ENCODE measurements at regions not wholly inside any gene's neighbourhood (a gene's known extent, or its start where the extent isn't known, plus 50 kb on each side); places are given as distances from the start of the nearest gene placed in this dataset.

- ChIA-PET CTCF (no interaction called here), POLR2A (no interaction called here)
- no peak for FAIRE-seq
- H3K4me1 ChIP-seq: no peaks in the 10 kb centered on the region
- no peaks in the 10 kb centered on the region for H3K9me3 ChIP-seq
- H3K27ac ChIP-seq: no peak overlapping the region
- no peak for ATAC-seq
- no peak overlapping the region for H3K4me3 ChIP-seq
- no peak for DNase-seq (ENCODE audit: low read depth in 1 of 2, low spot score in 1 of 2)
- H3K4me2 ChIP-seq: no peak overlapping the region
- no peak for TF ChIP-seq JUN (IDR thresholded peaks at IDR 0.05)
- TF ChIP-seq RAD21 (conservative IDR thresholded peaks at IDR 0.05 in 1 of 2, IDR thresholded peaks at IDR 0.05 in 1 of 2): no peak
- no peak for TF ChIP-seq BCL3 (IDR thresholded peaks at IDR 0.05)
- TF ChIP-seq REST (IDR thresholded peaks at IDR 0.05): no peak
- no peak for TF ChIP-seq HES2 (IDR thresholded peaks at IDR 0.05)
- WGBS (ENCODE audit: missing lambda C conversion rate): 22% methylated on average over 1 of the region's 1 CpG
These were observed 840.2 kb upstream of the CNTN5 start for GRCh38 chr11:98180511-98180910.

GRCh38 chr11:98180921-98181320 lies 839.8 kb upstream of the CNTN5 start:
- CTCF ChIA-PET: no interaction called here
- no peak overlapping the region for H3K4me3 ChIP-seq
- H3K27ac ChIP-seq: no peak overlapping the region
- no peak overlapping the region for H3K4me2 ChIP-seq
- TF ChIP-seq KDM5A (IDR thresholded peaks at IDR 0.05) (no peak), HOXA7 (CRISPR knock-in tag; IDR thresholded peaks at IDR 0.05) (no peak), CHD2 (IDR thresholded peaks at IDR 0.05; ENCODE audit: low read length, partially characterized antibody) (no peak), PHF8 (IDR thresholded peaks at IDR 0.05; ENCODE audit: borderline replicate concordance, low read depth) (no peak), ELK1 (IDR thresholded peaks at IDR 0.05; ENCODE audit: low read depth, low read length) (no peak), KDM1A (IDR thresholded peaks at IDR 0.05; ENCODE audit: low read depth) (no peak)
- POLR2A ChIA-PET: no interaction called here
- FAIRE-seq: no peak
- H3K4me1 ChIP-seq: no peaks in the 10 kb centered on the region
- DNase-seq (ENCODE audit: low read depth in 1 of 2, low spot score in 1 of 2): no peak
- H3K9me3 ChIP-seq: no peaks in the 10 kb centered on the region
- WGBS (ENCODE audit: missing lambda C conversion rate): 4% methylated on average over 2 of the region's 2 CpGs
- ATAC-seq: no peak

GRCh38 chr11:98183034-98183433 lies 837.7 kb upstream of the CNTN5 start:
- TF ChIP-seq CHD2 (IDR thresholded peaks at IDR 0.05; ENCODE audit: low read length, partially characterized antibody): no peak
- TF ChIP-seq KDM5A (IDR thresholded peaks at IDR 0.05): no peak
- TF ChIP-seq ELK1 (IDR thresholded peaks at IDR 0.05; ENCODE audit: low read depth, low read length): no peak
- no peak for TF ChIP-seq RNF2 (IDR thresholded peaks at IDR 0.05; ENCODE audit: borderline replicate concordance, low read depth)
- no peak for TF ChIP-seq HEYL (CRISPR knock-in tag; IDR thresholded peaks at IDR 0.05)
- no peak for TF ChIP-seq USF2 (IDR thresholded peaks at IDR 0.05)
- TF ChIP-seq POLR2AphosphoS2 (conservative IDR thresholded peaks at IDR 0.05; ENCODE audit: low read length): no peak
- no peak for TF ChIP-seq HOXB5 (CRISPR knock-in tag; IDR thresholded peaks at IDR 0.05)
- no peak for TF ChIP-seq JUN (IDR thresholded peaks at IDR 0.05)
- no peak for TF ChIP-seq ZNF302 (CRISPR knock-in tag; IDR thresholded peaks at IDR 0.05)
- no peak for TF ChIP-seq HMGXB4 (CRISPR knock-in tag; IDR thresholded peaks at IDR 0.05; ENCODE audit: borderline replicate concordance)
- no peak for TF ChIP-seq FOSL2 (IDR thresholded peaks at IDR 0.05)
- no peak for TF ChIP-seq FOSL2 (CRISPR knock-in tag; IDR thresholded peaks at IDR 0.05)
- TF ChIP-seq MAZ (IDR thresholded peaks at IDR 0.05; ENCODE audit: borderline replicate concordance, low read depth, low read length): no peak
- Histone ChIP-seq H3K4me3 (no peak overlapping the region), H3K4me2 (no peak overlapping the region), H3K9me3 (no peaks in the 10 kb centered on the region), H3K27ac (no peak overlapping the region), H3K4me1 (no peaks in the 10 kb centered on the region)
- no peak for FAIRE-seq
- DNase-seq (ENCODE audit: low read depth in 1 of 2, low spot score in 1 of 2): no peak
- ChIA-PET CTCF (no interaction called here), POLR2A (no interaction called here)
- WGBS (ENCODE audit: missing lambda C conversion rate): 33% methylated on average over 1 of the region's 1 CpG
- no peak for ATAC-seq

All from A549 (cell line).